H9 (cell line): ENCODE measurements at regions not wholly inside any gene's neighbourhood (a gene's known extent, or its start where the extent isn't known, plus 50 kb on each side); places are given as distances from the start of the nearest gene placed in this dataset.

ENCODE experiments used
- DNase-seq: peaks from one replicate; pipeline ENCODE4 v3.0.0-alpha.2; 2017
- H2AFZ ChIP-seq: one replicate; pipeline ENCODE4 v1.6.1; 2013; ENCODE audit warnings: mild to moderate bottlenecking, low read length, control low read depth, moderate library complexity
- H2AK5ac ChIP-seq: 2 replicates; pipeline ENCODE4 v1.6.1; 2013; ENCODE audit warnings: low read length, control low read depth, mixed read lengths; ENCODE audit not compliant: insufficient read length
- H2BK120ac ChIP-seq: one replicate; pipeline ENCODE4 v1.6.1; 2013; ENCODE audit warnings: low read depth, mild to moderate bottlenecking, low read length, control low read depth, inconsistent platforms; ENCODE audit not compliant: poor library complexity, severe bottlenecking
- H2BK12ac ChIP-seq: 2 replicates; pipeline ENCODE4 v1.6.1; 2013; ENCODE audit warnings: low read length, control low read depth, mixed read lengths, low read depth; ENCODE audit not compliant: insufficient read length
- H2BK15ac ChIP-seq: 2 replicates; pipeline ENCODE4 v1.6.1; 2013; ENCODE audit warnings: low read depth, low read length, control low read depth
- H2BK20ac ChIP-seq: one replicate; pipeline ENCODE4 v1.6.1; 2013; ENCODE audit warnings: low read depth, mild to moderate bottlenecking, low read length, control low read depth, inconsistent platforms; ENCODE audit not compliant: poor library complexity, severe bottlenecking
- H2BK5ac ChIP-seq: 2 replicates; pipeline ENCODE4 v1.6.1; 2013; ENCODE audit warnings: low read length, control low read depth, mixed read lengths; ENCODE audit not compliant: insufficient read length
- H3K14ac ChIP-seq: 2 replicates; pipeline ENCODE4 v1.6.1; 2013; ENCODE audit warnings: low read length, control low read depth; ENCODE audit not compliant: insufficient read depth
- H3K18ac ChIP-seq: 2 replicates; pipeline ENCODE4 v1.6.1; 2013; ENCODE audit warnings: low read depth, mild to moderate bottlenecking, mixed read lengths, low read length, control low read depth; ENCODE audit not compliant: insufficient read length
- H3K23ac ChIP-seq: 2 replicates; pipeline ENCODE4 v1.6.1; 2013; ENCODE audit warnings: low read length, control low read depth, mixed read lengths, low read depth; ENCODE audit not compliant: insufficient read length
- H3K23me2 ChIP-seq: 2 replicates; pipeline ENCODE4 v1.6.1; 2013; ENCODE audit warnings: low read depth, mild to moderate bottlenecking, mixed read lengths, low read length, control low read depth; ENCODE audit not compliant: insufficient read length, poor library complexity, severe bottlenecking
- H3K27ac ChIP-seq: 2 replicates; pipeline ENCODE4 v1.5.1; 2013; ENCODE audit warnings: low read length, control low read depth, mixed read lengths, low read depth; ENCODE audit not compliant: insufficient read length
- H3K27me3 ChIP-seq: 2 replicates; pipeline ENCODE4 v1.6.1; 2013; ENCODE audit warnings: low read length, control low read depth, inconsistent platforms; ENCODE audit not compliant: insufficient read depth
- H3K4ac ChIP-seq: 2 replicates; pipeline ENCODE4 v1.6.1; 2013; ENCODE audit warnings: low read depth, mild to moderate bottlenecking, control low read depth, inconsistent platforms, low read length, moderate library complexity
- H3K4me1 ChIP-seq: 2 replicates; pipeline ENCODE4 v1.6.1; 2013; ENCODE audit warnings: low read length, control low read depth, inconsistent platforms; ENCODE audit not compliant: insufficient read depth
- H3K4me2 ChIP-seq: 2 replicates; pipeline ENCODE4 v1.6.1; 2013; ENCODE audit warnings: low read length, control low read depth, mixed read lengths; ENCODE audit not compliant: insufficient read length, insufficient read depth
- H3K56ac ChIP-seq: 2 replicates; pipeline ENCODE4 v1.6.1; 2013; ENCODE audit warnings: low read depth, mild to moderate bottlenecking, mixed read lengths, low read length, control low read depth; ENCODE audit not compliant: insufficient read length
- H3K79me1 ChIP-seq: 2 replicates; pipeline ENCODE4 v1.6.1; 2013; ENCODE audit warnings: low read depth, mild to moderate bottlenecking, moderate library complexity, low read length, control low read depth, inconsistent platforms; ENCODE audit not compliant: insufficient read depth, poor library complexity, severe bottlenecking
- H3K79me2 ChIP-seq: 2 replicates; pipeline ENCODE4 v1.6.1; 2013; ENCODE audit warnings: low read length, control low read depth, inconsistent platforms; ENCODE audit not compliant: insufficient read depth
- H3K9ac ChIP-seq: 2 replicates; pipeline ENCODE4 v1.6.1; 2013; ENCODE audit warnings: low read length, control low read depth, mixed read lengths; ENCODE audit not compliant: insufficient read length; ENCODE audit errors: extremely low read depth
- H3K9me3 ChIP-seq: one replicate; pipeline ENCODE4 v1.6.1; 2013; ENCODE audit warnings: low read depth, low read length, inconsistent platforms; ENCODE audit not compliant: control insufficient read depth
- H3T11ph ChIP-seq: one replicate; pipeline ENCODE4 v1.6.1; 2013; ENCODE audit warnings: mild to moderate bottlenecking, low read length, control low read depth, inconsistent platforms
- H4K20me1 ChIP-seq: one replicate; pipeline ENCODE4 v1.6.1; 2013; ENCODE audit not compliant: control insufficient read depth, insufficient read length, insufficient read depth
- H4K5ac ChIP-seq: 2 replicates; pipeline ENCODE4 v1.6.1; 2013; ENCODE audit warnings: low read depth, mild to moderate bottlenecking, mixed read lengths, low read length, control low read depth; ENCODE audit not compliant: insufficient read length
- H4K8ac ChIP-seq: replicated peaks from 2 replicates; pipeline ENCODE4 v1.6.1; 2013; ENCODE audit warnings: low read length, control low read depth, mixed read lengths, low read depth; ENCODE audit not compliant: insufficient read length
- H4K91ac ChIP-seq: 2 replicates; pipeline ENCODE4 v1.6.1; 2013; ENCODE audit warnings: low read depth, mild to moderate bottlenecking, moderate library complexity, mixed read lengths, low read length, control low read depth; ENCODE audit not compliant: insufficient read length
- H3K27ac Mint-ChIP-seq, 3 experiments: 2 replicates in 2 of 3; 3 replicates in 1 of 3; pipeline ENCODE4 v1.8.0; 2020 to 2021; ENCODE audit warnings: mixed read lengths in 3 of 3, mild to moderate bottlenecking in 1 of 3, moderate library complexity in 1 of 3
- H3K27me3 Mint-ChIP-seq: 2 replicates; pipeline ENCODE4 v1.8.0; 2021; ENCODE audit warnings: low read depth, mild to moderate bottlenecking, moderate library complexity, mixed read lengths
- H3K36me3 Mint-ChIP-seq, 3 experiments: 2 replicates in 2 of 3; 3 replicates in 1 of 3; pipeline ENCODE4 v1.8.0; 2020 to 2021; ENCODE audit warnings: low read depth in 3 of 3, mixed read lengths in 3 of 3; ENCODE audit not compliant: insufficient read depth in 1 of 3
- H3K4me1 Mint-ChIP-seq, 2 experiments: 2 replicates each; pipeline ENCODE4 v1.8.0; 2020; ENCODE audit warnings: mixed read lengths in 2 of 2
- H3K4me3 Mint-ChIP-seq, 2 experiments: 2 replicates in 1 of 2; 3 replicates in 1 of 2; pipeline ENCODE4 v1.8.0; 2020 to 2021; ENCODE audit warnings: mild to moderate bottlenecking in 2 of 2, mixed read lengths in 2 of 2, moderate library complexity in 1 of 2
- H3K9me3 Mint-ChIP-seq, 2 experiments: 2 replicates in 1 of 2; 3 replicates in 1 of 2; pipeline ENCODE4 v1.8.0; 2020; ENCODE audit warnings: mild to moderate bottlenecking in 2 of 2, mixed read lengths in 2 of 2, moderate library complexity in 1 of 2
- WGBS: extraction: QIAGEN DNeasy Blood & Tissue Kit; methylation state at CpG from one replicate; pipeline ENCODE4 v1.1.7; 2013; ENCODE audit warnings: missing lambda C conversion rate, low lambda C conversion rate, mixed read lengths; ENCODE audit not compliant: insufficient read length; ENCODE audit errors: extremely low coverage; 5-methylcytosine and 5-hydroxymethylcytosine counted together
- TF ChIP-seq, protein P1 (sequence below): fragments of 200-600 bp; sonication (generic); conservative IDR thresholded peaks from 3 replicates; pipeline ENCODE4 v1.8.0; 2021; ENCODE audit warnings: antibody characterized with exemption, mild to moderate bottlenecking

DNA sequence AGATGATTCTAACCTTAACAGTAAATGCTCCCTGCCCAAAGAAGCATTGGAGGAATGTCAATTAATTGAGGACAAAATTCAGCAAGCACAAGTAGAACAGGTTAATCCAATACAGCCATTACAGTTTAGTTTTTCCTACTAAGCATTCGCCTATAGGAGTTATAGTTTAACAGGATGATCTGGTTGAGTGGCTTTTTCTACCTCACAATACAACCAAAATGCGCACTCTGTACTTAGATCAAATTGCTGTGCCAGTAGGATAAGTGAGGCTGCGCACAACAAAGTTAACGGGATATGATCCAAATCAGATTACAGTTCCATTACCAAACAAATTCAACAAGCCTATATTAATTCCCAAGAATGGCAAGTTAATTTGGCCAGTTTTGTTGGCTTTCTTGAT is 117.1 kb upstream of the TRIM24 start:
- Mint-ChIP-seq H3K9me3 (peaks cover 86 to 95% of the 10 kb centered on the region in 2 experiments), H3K36me3 (peaks cover 65 to 94% (median 91%) of the 10 kb centered on the region in 3 experiments), H3K27ac (no peak overlapping the region), H3K4me1 (no peaks in the 10 kb centered on the region), H3K4me3 (no peak overlapping the region), H3K27me3 (peaks cover 1% of the 10 kb centered on the region)
- no peak overlapping the region for H4K8ac ChIP-seq
- H4K20me1 ChIP-seq: no peaks in the 10 kb centered on the region
- H3K4ac ChIP-seq: no peak overlapping the region
- no peak overlapping the region for H4K5ac ChIP-seq
- H3K14ac ChIP-seq: no peak overlapping the region
- no peak overlapping the region for H2BK120ac ChIP-seq
- no peak overlapping the region for H3T11ph ChIP-seq
- H3K4me1 ChIP-seq: no peaks in the 10 kb centered on the region
- no peak overlapping the region for H2AK5ac ChIP-seq
- no peak overlapping the region for H2BK20ac ChIP-seq
- H2BK15ac ChIP-seq: no peak overlapping the region
- no peaks in the 10 kb centered on the region for H3K23me2 ChIP-seq
- DNase-seq: no peak
- no peak overlapping the region for H3K27ac ChIP-seq
- no peak overlapping the region for H3K23ac ChIP-seq
- no peak overlapping the region for H2AFZ ChIP-seq
- H3K4me2 ChIP-seq: no peak overlapping the region
- H3K56ac ChIP-seq: no peak overlapping the region
- H3K79me1 ChIP-seq: no peaks in the 10 kb centered on the region
- no peak overlapping the region for H2BK12ac ChIP-seq
- H2BK5ac ChIP-seq: no peak overlapping the region
- WGBS: no CpG with 5 or more reads among the region's 4 CpGs
- H3K18ac ChIP-seq: no peak overlapping the region
- H4K91ac ChIP-seq: no peak overlapping the region
- TF ChIP-seq, protein P1, sequence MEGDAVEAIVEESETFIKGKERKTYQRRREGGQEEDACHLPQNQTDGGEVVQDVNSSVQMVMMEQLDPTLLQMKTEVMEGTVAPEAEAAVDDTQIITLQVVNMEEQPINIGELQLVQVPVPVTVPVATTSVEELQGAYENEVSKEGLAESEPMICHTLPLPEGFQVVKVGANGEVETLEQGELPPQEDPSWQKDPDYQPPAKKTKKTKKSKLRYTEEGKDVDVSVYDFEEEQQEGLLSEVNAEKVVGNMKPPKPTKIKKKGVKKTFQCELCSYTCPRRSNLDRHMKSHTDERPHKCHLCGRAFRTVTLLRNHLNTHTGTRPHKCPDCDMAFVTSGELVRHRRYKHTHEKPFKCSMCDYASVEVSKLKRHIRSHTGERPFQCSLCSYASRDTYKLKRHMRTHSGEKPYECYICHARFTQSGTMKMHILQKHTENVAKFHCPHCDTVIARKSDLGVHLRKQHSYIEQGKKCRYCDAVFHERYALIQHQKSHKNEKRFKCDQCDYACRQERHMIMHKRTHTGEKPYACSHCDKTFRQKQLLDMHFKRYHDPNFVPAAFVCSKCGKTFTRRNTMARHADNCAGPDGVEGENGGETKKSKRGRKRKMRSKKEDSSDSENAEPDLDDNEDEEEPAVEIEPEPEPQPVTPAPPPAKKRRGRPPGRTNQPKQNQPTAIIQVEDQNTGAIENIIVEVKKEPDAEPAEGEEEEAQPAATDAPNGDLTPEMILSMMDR: no peak
- H3K9me3 ChIP-seq: peaks cover 70% of the 10 kb centered on the region
- H3K9ac ChIP-seq: no peak overlapping the region
- no peaks in the 10 kb centered on the region for H3K79me2 ChIP-seq
- no peaks in the 10 kb centered on the region for H3K27me3 ChIP-seq
